ENCODE measurements at regions not wholly inside any gene's neighbourhood (a gene's known extent, or its start where the extent isn't known, plus 50 kb on each side); places are given as distances from the start of the nearest gene placed in this dataset.

- TF ChIP-seq, protein P1, sequence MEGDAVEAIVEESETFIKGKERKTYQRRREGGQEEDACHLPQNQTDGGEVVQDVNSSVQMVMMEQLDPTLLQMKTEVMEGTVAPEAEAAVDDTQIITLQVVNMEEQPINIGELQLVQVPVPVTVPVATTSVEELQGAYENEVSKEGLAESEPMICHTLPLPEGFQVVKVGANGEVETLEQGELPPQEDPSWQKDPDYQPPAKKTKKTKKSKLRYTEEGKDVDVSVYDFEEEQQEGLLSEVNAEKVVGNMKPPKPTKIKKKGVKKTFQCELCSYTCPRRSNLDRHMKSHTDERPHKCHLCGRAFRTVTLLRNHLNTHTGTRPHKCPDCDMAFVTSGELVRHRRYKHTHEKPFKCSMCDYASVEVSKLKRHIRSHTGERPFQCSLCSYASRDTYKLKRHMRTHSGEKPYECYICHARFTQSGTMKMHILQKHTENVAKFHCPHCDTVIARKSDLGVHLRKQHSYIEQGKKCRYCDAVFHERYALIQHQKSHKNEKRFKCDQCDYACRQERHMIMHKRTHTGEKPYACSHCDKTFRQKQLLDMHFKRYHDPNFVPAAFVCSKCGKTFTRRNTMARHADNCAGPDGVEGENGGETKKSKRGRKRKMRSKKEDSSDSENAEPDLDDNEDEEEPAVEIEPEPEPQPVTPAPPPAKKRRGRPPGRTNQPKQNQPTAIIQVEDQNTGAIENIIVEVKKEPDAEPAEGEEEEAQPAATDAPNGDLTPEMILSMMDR (IDR thresholded peaks at IDR 0.05), result no peak
- no peak for TF ChIP-seq POLR2AphosphoS5 (IDR thresholded peaks at IDR 0.05)
Measured at GRCh38 chr4:187414716-187415115, 580.9 kb upstream of the ZFP42 start.

All from gastroesophageal sphincter (tissue), 3 donors.